ENCODE measurements at regions not wholly inside any gene's neighbourhood (a gene's known extent, or its start where the extent isn't known, plus 50 kb on each side); places are given as distances from the start of the nearest gene placed in this dataset.

GRCh38 chr10:36475746-36476145, 649.7 kb upstream of the ANKRD30A start:
- H3K4me1 ChIP-seq: no peaks in the 10 kb centered on the region
- no peaks in the 10 kb centered on the region for H3K9me3 ChIP-seq
- no peaks in the 10 kb centered on the region for H3K36me3 ChIP-seq
- no peak overlapping the region for H3K27ac ChIP-seq
- no peak overlapping the region for H3K4me3 ChIP-seq
- DNase-seq: no peak
- no peak for ATAC-seq
- WGBS, 2 donors: 78 to 88% methylated on average over 1 of the region's 1 CpG
- FAIRE-seq: no peak
- H3K27me3 ChIP-seq: no peaks in the 10 kb centered on the region
- no peak for TF ChIP-seq CTCF (IDR thresholded peaks at IDR 0.05)
- intact Hi-C loops (cut with DNase I): no loop called here

GRCh38 chr10:36474456-36474855, 650.9 kb upstream of the ANKRD30A start:
- DNase-seq (no peak), FAIRE-seq (no peak), ATAC-seq (no peak)
- no peak overlapping the region for H3K4me3 ChIP-seq
- 67 to 68% methylated on average over 2 of the region's 2 CpGs for WGBS, 2 donors
- no peak overlapping the region for H3K27ac ChIP-seq
- no peaks in the 10 kb centered on the region for H3K9me3 ChIP-seq
- no peaks in the 10 kb centered on the region for H3K4me1 ChIP-seq
- no peak for TF ChIP-seq CTCF (IDR thresholded peaks at IDR 0.05)
- H3K27me3 ChIP-seq: no peaks in the 10 kb centered on the region
- intact Hi-C loops (cut with DNase I): no loop called here
- no peaks in the 10 kb centered on the region for H3K36me3 ChIP-seq

- DNase-seq: no peak
- WGBS, 2 donors: 91 to 95% methylated on average over 4 of the region's 4 CpGs
- intact Hi-C loops (cut with DNase I): no loop called here
Measured at GRCh38 chr10:36473122-36473521, 652.3 kb upstream of the ANKRD30A start.

GRCh38 chr10:36469585-36469984, 655.8 kb upstream of the ANKRD30A start:
- FAIRE-seq (no peak), ATAC-seq (no peak), DNase-seq (no peak)
- Histone ChIP-seq H3K27me3 (no peaks in the 10 kb centered on the region), H3K9me3 (no peaks in the 10 kb centered on the region), H3K27ac (no peak overlapping the region), H3K4me1 (no peaks in the 10 kb centered on the region), H3K36me3 (no peaks in the 10 kb centered on the region), H3K4me3 (no peak overlapping the region)
- intact Hi-C loops (cut with DNase I): no loop called here
- no peak for TF ChIP-seq CTCF (IDR thresholded peaks at IDR 0.05)
- 80 to 83% methylated on average over 2 of the region's 2 CpGs for WGBS, 2 donors

More at GRCh38 chr10:36473122-36473521, 652.3 kb upstream of the ANKRD30A start:
- H3K4me3 ChIP-seq: no peak overlapping the region
- no peaks in the 10 kb centered on the region for H3K36me3 ChIP-seq
- H3K27me3 ChIP-seq: no peaks in the 10 kb centered on the region
- H3K9me3 ChIP-seq: no peaks in the 10 kb centered on the region
- no peak overlapping the region for H3K27ac ChIP-seq
- H3K4me1 ChIP-seq: no peaks in the 10 kb centered on the region
- FAIRE-seq (no peak), ATAC-seq (no peak)
- TF ChIP-seq CTCF (IDR thresholded peaks at IDR 0.05): no peak

- intact Hi-C loops (cut with DNase I): no loop called here
- no peak for FAIRE-seq
- Histone ChIP-seq H3K9me3 (no peaks in the 10 kb centered on the region), H3K4me1 (no peaks in the 10 kb centered on the region), H3K36me3 (no peaks in the 10 kb centered on the region), H3K27me3 (no peaks in the 10 kb centered on the region), H3K27ac (no peak overlapping the region), H3K4me3 (no peak overlapping the region)
- no peak for TF ChIP-seq CTCF (IDR thresholded peaks at IDR 0.05)
- DNase-seq: no peak
- no peak for ATAC-seq
- WGBS, 2 donors: 67 to 71% methylated on average over 3 of the region's 3 CpGs
Measured at GRCh38 chr10:36468620-36469019, 656.8 kb upstream of the ANKRD30A start.
